ENCODE measurements at regions not wholly inside any gene's neighbourhood (a gene's known extent, or its start where the extent isn't known, plus 50 kb on each side); places are given as distances from the start of the nearest gene placed in this dataset.

GRCh38 chr2:147109291-147109690 is 735.5 kb upstream of the ACVR2A start:
- no peaks in the 10 kb centered on the region for H3K36me3 ChIP-seq (ENCODE audit: control insufficient read depth, insufficient read depth, low read length)
- POLR2A ChIA-PET = no interaction called here
- DNase-seq (ENCODE audit: low read depth, low spot score) = no peak
- no peaks in the 10 kb centered on the region for H3K27me3 ChIP-seq (ENCODE audit: control insufficient read depth, insufficient read depth, low read length)
- H3K9me3 ChIP-seq (ENCODE audit: control insufficient read depth, insufficient read depth, low read depth, low read length) = no peaks in the 10 kb centered on the region
- H3K27ac ChIP-seq (ENCODE audit: low read length) = no peak overlapping the region
- no peak for TF ChIP-seq REST (IDR thresholded peaks at IDR 0.05; ENCODE audit: insufficient read depth in 1 of 2, low read depth in 2 of 2, low read length in 1 of 2)
- no TSS peak for BruUV-seq (replicated peaks)
- in situ Hi-C loops (cut with HindIII; ENCODE audit: low pct_unique_long_range_greater_than_20kb, low sequenced_read_pairs) = no loop called here
- no peaks in the 10 kb centered on the region for H3K4me1 ChIP-seq (ENCODE audit: control insufficient read depth, insufficient read depth, low read length)
- H3K4me3 ChIP-seq (ENCODE audit: low read depth in 2 of 2, low read length in 2 of 2) = no peak overlapping the region
- intact Hi-C loops (cut with micrococcal nuclease; ENCODE audit: unreplicated experiment) = no loop called here
- no peak for ATAC-seq
- CTCF ChIA-PET = no interaction called here

GRCh38 chr2:147108548-147108947 is 736.3 kb upstream of the ACVR2A start:
- ChIA-PET CTCF (no interaction called here), POLR2A (no interaction called here)
- intact Hi-C loops (cut with micrococcal nuclease; ENCODE audit: unreplicated experiment) (no loop called here), in situ Hi-C loops (cut with HindIII; ENCODE audit: low pct_unique_long_range_greater_than_20kb, low sequenced_read_pairs) (no loop called here)
- no peak for TF ChIP-seq SIN3A (IDR thresholded peaks at IDR 0.05; ENCODE audit: borderline replicate concordance, insufficient read depth, low read depth, low read length)
- no peak for TF ChIP-seq TCF7L2 (IDR thresholded peaks at IDR 0.05; ENCODE audit: low read depth, low read length)
- TF ChIP-seq POLR2AphosphoS5 (IDR thresholded peaks at IDR 0.05; ENCODE audit: low read depth, low read length) = no peak
- TF ChIP-seq REST (IDR thresholded peaks at IDR 0.05; ENCODE audit: insufficient read depth in 1 of 2, low read depth in 2 of 2, low read length in 1 of 2) = no peak
- no peak for TF ChIP-seq CTCF (IDR thresholded peaks at IDR 0.05)
- Histone ChIP-seq H3K4me1 (ENCODE audit: control insufficient read depth, insufficient read depth, low read length) (no peaks in the 10 kb centered on the region), H3K27ac (ENCODE audit: low read length) (no peak overlapping the region), H3K27me3 (ENCODE audit: control insufficient read depth, insufficient read depth, low read length) (no peaks in the 10 kb centered on the region), H3K4me3 (ENCODE audit: low read depth in 2 of 2, low read length in 2 of 2) (no peak overlapping the region), H3K9me3 (ENCODE audit: control insufficient read depth, insufficient read depth, low read depth, low read length) (no peaks in the 10 kb centered on the region), H3K36me3 (ENCODE audit: control insufficient read depth, insufficient read depth, low read length) (no peaks in the 10 kb centered on the region)
- DNase-seq (ENCODE audit: low read depth, low spot score) (no peak), ATAC-seq (no peak)
- BruUV-seq (replicated peaks) = no TSS peak
